ENCODE measurements at regions not wholly inside any gene's neighbourhood (a gene's known extent, or its start where the extent isn't known, plus 50 kb on each side); places are given as distances from the start of the nearest gene placed in this dataset.

DNA sequence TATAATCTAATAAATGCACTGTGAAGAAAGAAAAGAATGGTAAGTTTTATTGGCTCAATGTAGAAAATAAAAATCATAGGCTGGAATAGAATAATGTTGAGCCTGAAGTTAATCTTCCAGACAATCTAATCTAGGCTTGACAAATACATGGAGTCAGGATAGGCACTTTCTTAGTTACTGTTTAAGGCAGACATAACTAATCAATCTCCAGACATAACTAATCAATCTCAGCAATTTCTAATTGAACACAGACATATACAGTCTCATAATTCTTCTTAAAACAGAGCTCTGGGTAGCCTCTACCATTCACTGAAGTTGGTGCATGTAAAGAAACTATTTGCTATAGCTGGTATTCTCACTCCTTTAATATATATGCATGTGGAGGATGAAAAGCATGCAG is 150.1 kb upstream of the CTAGE1 start:
- DNase-seq (ENCODE audit: extremely low spot score, unreplicated experiment): no peak
- H3K36me3 Mint-ChIP-seq (ENCODE audit: unreplicated experiment): no peaks in the 10 kb centered on the region
- TF ChIP-seq CTCF (IDR thresholded peaks at IDR 0.05): no peak
- H3K4me1 Mint-ChIP-seq (ENCODE audit: unreplicated experiment): peaks cover under 1% of the 10 kb centered on the region
- no peak overlapping the region for H3K27ac Mint-ChIP-seq (ENCODE audit: unreplicated experiment)
- H3K9me3 Mint-ChIP-seq (ENCODE audit: unreplicated experiment): no peaks in the 10 kb centered on the region
- H3K27me3 Mint-ChIP-seq (ENCODE audit: unreplicated experiment): peaks cover 22% of the 10 kb centered on the region
- H3K4me3 Mint-ChIP-seq (ENCODE audit: unreplicated experiment): no peak overlapping the region

GRCh38 chr18:22570492-22570891 is 152.8 kb upstream of the CTAGE1 start:
- H3K4me1 Mint-ChIP-seq (ENCODE audit: unreplicated experiment): no peaks in the 10 kb centered on the region
- H3K36me3 Mint-ChIP-seq (ENCODE audit: unreplicated experiment): no peaks in the 10 kb centered on the region
- no peak for TF ChIP-seq CTCF (IDR thresholded peaks at IDR 0.05)
- DNase-seq (ENCODE audit: extremely low spot score, unreplicated experiment): no peak
- H3K4me3 Mint-ChIP-seq (ENCODE audit: unreplicated experiment): no peak overlapping the region
- H3K27me3 Mint-ChIP-seq (ENCODE audit: unreplicated experiment): peaks cover 22% of the 10 kb centered on the region
- H3K27ac Mint-ChIP-seq (ENCODE audit: unreplicated experiment): no peak overlapping the region
- no peaks in the 10 kb centered on the region for H3K9me3 Mint-ChIP-seq (ENCODE audit: unreplicated experiment)

DNA sequence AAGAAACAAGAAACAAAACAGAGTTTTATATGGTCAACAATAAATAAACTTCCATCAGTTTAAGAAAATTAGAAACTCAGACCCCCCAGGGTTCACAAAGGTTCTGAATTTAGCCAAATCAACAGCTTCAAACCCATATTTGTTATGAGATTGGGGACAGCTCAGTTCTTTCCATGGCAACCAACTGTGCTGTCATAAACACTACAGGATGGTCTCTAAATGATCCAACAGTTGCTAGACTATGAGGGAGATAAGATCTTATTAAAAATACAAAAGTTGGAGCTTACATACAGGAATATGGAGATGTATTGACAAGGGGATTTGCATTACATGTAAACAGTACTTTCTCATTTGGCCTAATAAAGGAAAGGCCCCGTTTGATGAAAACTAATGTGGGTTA is 154.6 kb upstream of the CTAGE1 start:
- H3K9me3 Mint-ChIP-seq (ENCODE audit: unreplicated experiment): no peaks in the 10 kb centered on the region
- no peak overlapping the region for H3K4me3 Mint-ChIP-seq (ENCODE audit: unreplicated experiment)
- H3K4me1 Mint-ChIP-seq (ENCODE audit: unreplicated experiment): no peaks in the 10 kb centered on the region
- H3K36me3 Mint-ChIP-seq (ENCODE audit: unreplicated experiment): no peaks in the 10 kb centered on the region
- peaks cover 10% of the 10 kb centered on the region for H3K27me3 Mint-ChIP-seq (ENCODE audit: unreplicated experiment)
- TF ChIP-seq CTCF (IDR thresholded peaks at IDR 0.05): no peak
- no peak for DNase-seq (ENCODE audit: extremely low spot score, unreplicated experiment)
- H3K27ac Mint-ChIP-seq (ENCODE audit: unreplicated experiment): no peak overlapping the region

- Mint-ChIP-seq H3K27me3 (ENCODE audit: unreplicated experiment) (peaks cover 4% of the 10 kb centered on the region), H3K9me3 (ENCODE audit: unreplicated experiment) (peaks cover 6% of the 10 kb centered on the region), H3K27ac (ENCODE audit: unreplicated experiment) (no peak overlapping the region), H3K36me3 (ENCODE audit: unreplicated experiment) (no peaks in the 10 kb centered on the region), H3K4me3 (ENCODE audit: unreplicated experiment) (no peak overlapping the region), H3K4me1 (ENCODE audit: unreplicated experiment) (no peaks in the 10 kb centered on the region)
- DNase-seq (ENCODE audit: extremely low spot score, unreplicated experiment): no peak
- TF ChIP-seq CTCF (IDR thresholded peaks at IDR 0.05): no peak
Measured at GRCh38 chr18:22579271-22579670, 161.6 kb upstream of the CTAGE1 start.

DNA sequence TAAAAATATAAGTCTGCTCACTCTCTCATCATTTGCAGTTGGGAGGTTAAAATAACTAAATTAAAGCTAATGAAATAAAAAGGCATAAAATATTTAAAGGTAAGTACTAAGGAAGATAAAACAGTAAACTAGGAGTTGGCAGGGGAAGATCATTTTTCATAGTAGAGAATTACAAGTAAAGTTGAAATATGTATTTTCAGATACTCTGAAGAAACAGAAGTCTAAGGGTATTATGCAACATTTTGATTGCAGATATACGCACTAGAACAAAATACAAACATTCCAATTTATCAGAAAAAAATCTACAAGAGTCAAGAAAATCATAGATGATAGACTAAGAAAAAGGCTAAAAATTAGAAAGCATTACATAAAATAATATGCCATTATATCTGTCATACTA is 167.6 kb upstream of the CTAGE1 start:
- H3K27ac Mint-ChIP-seq (ENCODE audit: unreplicated experiment): no peak overlapping the region
- peaks cover 10% of the 10 kb centered on the region for H3K27me3 Mint-ChIP-seq (ENCODE audit: unreplicated experiment)
- peaks cover 4% of the 10 kb centered on the region for H3K36me3 Mint-ChIP-seq (ENCODE audit: unreplicated experiment)
- no peaks in the 10 kb centered on the region for H3K4me1 Mint-ChIP-seq (ENCODE audit: unreplicated experiment)
- no peak for TF ChIP-seq CTCF (IDR thresholded peaks at IDR 0.05)
- DNase-seq (ENCODE audit: extremely low spot score, unreplicated experiment): no peak
- peaks cover 9% of the 10 kb centered on the region for H3K9me3 Mint-ChIP-seq (ENCODE audit: unreplicated experiment)
- no peak overlapping the region for H3K4me3 Mint-ChIP-seq (ENCODE audit: unreplicated experiment)
